Hematopoietic multipotent progenitor cell treated with erythropoietin and hydrocortisone succinate and interleukin-3 and kit ligand, for 6 days (in vitro differentiated cells): ENCODE measurements at regions not wholly inside any gene's neighbourhood (a gene's known extent, or its start where the extent isn't known, plus 50 kb on each side); places are given as distances from the start of the nearest gene placed in this dataset.

Experiments used
- DNase-seq: peaks from one replicate; pipeline ENCODE4 v3.0.0-alpha.2; 2015

GRCh38 chr6:9566096-9566495 is 848.8 kb downstream of the TFAP2A start:
- no peak for DNase-seq

GRCh38 chr6:9564021-9564420 is 850.9 kb downstream of the TFAP2A start:
- no peak for DNase-seq

GRCh38 chr6:9563568-9563967 is 851.3 kb downstream of the TFAP2A start:
- DNase-seq = no peak

GRCh38 chr6:9554806-9555205 is 860.1 kb downstream of the TFAP2A start:
- DNase-seq = no peak

- DNase-seq = no peak
These were observed 860.6 kb downstream of the TFAP2A start for GRCh38 chr6:9554323-9554722.

- no peak for DNase-seq
These were observed 861.9 kb downstream of the TFAP2A start for GRCh38 chr6:9553002-9553401.

GRCh38 chr6:9543649-9544048 is 871.2 kb downstream of the TFAP2A start:
- no peak for DNase-seq

- peak; percentile 65 for DNase-seq
These were observed 874.2 kb downstream of the TFAP2A start for GRCh38 chr6:9540534-9541126.

GRCh38 chr6:9540126-9540525 is 874.7 kb downstream of the TFAP2A start:
- no peak for DNase-seq

- DNase-seq = no peak
These were observed 875.6 kb downstream of the TFAP2A start for GRCh38 chr6:9539231-9539755.

GRCh38 chr6:9537381-9537780 is 877.5 kb downstream of the TFAP2A start:
- DNase-seq = no peak

GRCh38 chr6:9535106-9535505 is 879.8 kb downstream of the TFAP2A start:
- DNase-seq = no peak

- DNase-seq = no peak
These were observed 882.0 kb downstream of the TFAP2A start for GRCh38 chr6:9532621-9533557.

- DNase-seq = no peak
These were observed 887.1 kb downstream of the TFAP2A start for GRCh38 chr6:9527679-9528286.

GRCh38 chr6:9523462-9523861 is 891.4 kb downstream of the TFAP2A start:
- DNase-seq = no peak

- no peak for DNase-seq
These were observed 892.8 kb downstream of the TFAP2A start for GRCh38 chr6:9522101-9522500.

- DNase-seq = no peak
These were observed 893.7 kb downstream of the TFAP2A start for GRCh38 chr6:9521152-9521530.

GRCh38 chr6:9520417-9521151 is 894.3 kb downstream of the TFAP2A start:
- DNase-seq = no peak

GRCh38 chr6:9518431-9518830 is 896.4 kb downstream of the TFAP2A start:
- no peak for DNase-seq

GRCh38 chr6:9517806-9518205 is 897.1 kb downstream of the TFAP2A start:
- DNase-seq = no peak

- no peak for DNase-seq
These were observed 899.0 kb downstream of the TFAP2A start for GRCh38 chr6:9515633-9516606.

- no peak for DNase-seq
These were observed 900.7 kb downstream of the TFAP2A start for GRCh38 chr6:9514146-9514545.
